Mesenchymal stem cell (in vitro differentiated cells and primary cell): ENCODE measurements at regions not wholly inside any gene's neighbourhood (a gene's known extent, or its start where the extent isn't known, plus 50 kb on each side); places are given as distances from the start of the nearest gene placed in this dataset.

Experiments
- DNase-seq: peaks from one replicate; pipeline ENCODE4 v3.0.0-alpha.2; 2013
- H2AFZ ChIP-seq: one replicate; pipeline ENCODE4 v1.6.1; 2013; ENCODE audit warnings: low read depth, mild to moderate bottlenecking, control low read depth, inconsistent platforms, low read length, moderate library complexity
- H2AK5ac ChIP-seq: 2 replicates; pipeline ENCODE4 v1.6.1; 2013; ENCODE audit warnings: low read length, moderate library complexity, mild to moderate bottlenecking, inconsistent platforms; ENCODE audit not compliant: severe bottlenecking
- H2BK120ac ChIP-seq: one replicate; pipeline ENCODE4 v1.6.1; 2013; ENCODE audit warnings: low read depth, mild to moderate bottlenecking, inconsistent platforms, low read length, moderate library complexity
- H2BK12ac ChIP-seq, 2 experiments: one replicate each; pipeline ENCODE4 v1.6.1; 2013; ENCODE audit warnings: inconsistent platforms in 2 of 2, low read length in 2 of 2, mild to moderate bottlenecking in 2 of 2, moderate library complexity in 2 of 2, control low read depth in 1 of 2
- H2BK15ac ChIP-seq: one replicate; pipeline ENCODE4 v1.6.1; 2013; ENCODE audit warnings: mild to moderate bottlenecking, low read depth, inconsistent platforms; ENCODE audit not compliant: poor library complexity, severe bottlenecking
- H2BK5ac ChIP-seq: 2 replicates; pipeline ENCODE4 v1.6.1; 2013; ENCODE audit warnings: low read depth, mild to moderate bottlenecking, low read length, control low read depth, inconsistent platforms; ENCODE audit not compliant: poor library complexity, severe bottlenecking
- H3K14ac ChIP-seq, 2 experiments: one replicate each; pipeline ENCODE4 v1.6.1; 2013; ENCODE audit warnings: inconsistent platforms in 2 of 2, low read length in 2 of 2, control low read depth in 1 of 2, mild to moderate bottlenecking in 1 of 2, moderate library complexity in 1 of 2
- H3K18ac ChIP-seq, 2 experiments: one replicate each; pipeline ENCODE4 v1.6.1; 2013; ENCODE audit warnings: inconsistent platforms in 2 of 2, low read length in 2 of 2, control low read depth in 1 of 2, low read depth in 1 of 2, mild to moderate bottlenecking in 1 of 2
- H3K23ac ChIP-seq, 2 experiments: one replicate each; pipeline ENCODE4 v1.6.1; 2013; ENCODE audit warnings: inconsistent platforms in 2 of 2, low read length in 2 of 2, mild to moderate bottlenecking in 2 of 2, moderate library complexity in 2 of 2, control low read depth in 1 of 2
- H3K27ac ChIP-seq: 2 replicates; pipeline ENCODE4 v1.5.1; 2013; ENCODE audit warnings: mild to moderate bottlenecking, moderate library complexity, low read length, control low read depth, inconsistent platforms; ENCODE audit not compliant: poor library complexity, severe bottlenecking
- H3K27me3 ChIP-seq, 2 experiments: 2 replicates each; pipeline versions ENCODE4 v1.6.1 to v1.7.0; 2013; ENCODE audit warnings: low read length in 2 of 2, mild to moderate bottlenecking in 2 of 2, moderate library complexity in 2 of 2, control low read depth in 1 of 2, inconsistent platforms in 1 of 2; ENCODE audit not compliant: control insufficient read depth in 1 of 2, insufficient read depth in 1 of 2
- H3K36me3 ChIP-seq, 2 experiments: 2 replicates each; pipeline versions ENCODE4 v1.6.1 to v1.7.0; 2013; ENCODE audit warnings: low read length in 2 of 2, control low read depth in 1 of 2, inconsistent platforms in 1 of 2, low read depth in 1 of 2, mild to moderate bottlenecking in 1 of 2; ENCODE audit not compliant: insufficient read depth in 2 of 2, control insufficient read depth in 1 of 2
- H3K4ac ChIP-seq, 2 experiments: one replicate each; pipeline ENCODE4 v1.6.1; 2013; ENCODE audit warnings: inconsistent platforms in 2 of 2, low read length in 2 of 2, mild to moderate bottlenecking in 2 of 2, moderate library complexity in 2 of 2, control low read depth in 1 of 2, low read depth in 1 of 2
- H3K4me1 ChIP-seq: 2 replicates; pipeline ENCODE4 v1.6.1; 2013; ENCODE audit warnings: low read depth, low read length, control low read depth; ENCODE audit not compliant: control insufficient read depth, insufficient read depth
- H3K4me2 ChIP-seq: 2 replicates; pipeline ENCODE4 v1.6.1; 2013; ENCODE audit warnings: low read length, mild to moderate bottlenecking, inconsistent platforms; ENCODE audit not compliant: poor library complexity, severe bottlenecking
- H3K4me3 ChIP-seq, 2 experiments: 2 replicates each; pipeline versions ENCODE4 v1.5.1 to v1.7.0; 2013; ENCODE audit warnings: low read length in 2 of 2, mild to moderate bottlenecking in 2 of 2, control low read depth in 1 of 2, low read depth in 1 of 2; ENCODE audit not compliant: insufficient read depth in 1 of 2
- H3K79me1 ChIP-seq: replicated peaks from 2 replicates; pipeline ENCODE4 v1.6.1; 2013; ENCODE audit warnings: mild to moderate bottlenecking, control low read depth, low read length, inconsistent platforms; ENCODE audit not compliant: poor library complexity, severe bottlenecking
- H3K9ac ChIP-seq: 2 replicates; pipeline ENCODE4 v1.7.0; 2013; ENCODE audit warnings: mild to moderate bottlenecking, low read length, moderate library complexity
- H3K9me3 ChIP-seq: 2 replicates; pipeline ENCODE4 v1.7.0; 2013; ENCODE audit warnings: mild to moderate bottlenecking, low read length; ENCODE audit not compliant: control insufficient read depth
- H4K8ac ChIP-seq: one replicate; pipeline ENCODE4 v1.6.1; 2013; ENCODE audit warnings: inconsistent platforms, mild to moderate bottlenecking, low read length, moderate library complexity
- H4K91ac ChIP-seq: one replicate; pipeline ENCODE4 v1.6.1; 2013; ENCODE audit warnings: mild to moderate bottlenecking, low read length, inconsistent platforms
- WGBS: methylation state at CpG from one replicate; pipeline ENCODE4 v1.1.7; 2013; ENCODE audit warnings: mixed read lengths; 5-methylcytosine and 5-hydroxymethylcytosine counted together

GRCh38 chr22:19610518-19611253 is 86.5 kb upstream of the CLDN5 start:
- no peaks in the 10 kb centered on the region for H3K9me3 ChIP-seq
- H3K4me2 ChIP-seq = no peak overlapping the region
- H2AFZ ChIP-seq = no peak overlapping the region
- H2AK5ac ChIP-seq = no peak overlapping the region
- H3K27me3 ChIP-seq = peaks cover 37 to 89% of the 10 kb centered on the region in 2 experiments
- H3K14ac ChIP-seq = no peak overlapping the region
- no peak overlapping the region for H3K27ac ChIP-seq
- H3K36me3 ChIP-seq = no peaks in the 10 kb centered on the region
- H2BK15ac ChIP-seq = no peak overlapping the region
- 59% methylated on average over 11 of the region's 14 CpGs for WGBS
- peak overlapping the region in 1 of 2 experiments; percentile 5 for H3K23ac ChIP-seq
- H2BK5ac ChIP-seq = no peak overlapping the region
- H4K91ac ChIP-seq = no peak overlapping the region
- no peak overlapping the region for H3K9ac ChIP-seq
- H2BK120ac ChIP-seq = no peak overlapping the region
- no peak overlapping the region for H4K8ac ChIP-seq
- no peak overlapping the region for H3K4me3 ChIP-seq
- no peak overlapping the region for H3K18ac ChIP-seq
- H3K4ac ChIP-seq = no peak overlapping the region
- no peak for DNase-seq
- H3K79me1 ChIP-seq = no peaks in the 10 kb centered on the region
- H3K4me1 ChIP-seq = no peaks in the 10 kb centered on the region
- no peak overlapping the region for H2BK12ac ChIP-seq

- H4K8ac ChIP-seq = no peak overlapping the region
- no peaks in the 10 kb centered on the region for H3K36me3 ChIP-seq
- WGBS = 88% methylated on average over 13 of the region's 16 CpGs
- no peak overlapping the region for H2BK120ac ChIP-seq
- H2BK12ac ChIP-seq = no peak overlapping the region
- no peak overlapping the region for H3K14ac ChIP-seq
- no peak overlapping the region for H2BK15ac ChIP-seq
- no peak overlapping the region for H3K4me2 ChIP-seq
- H3K79me1 ChIP-seq = no peaks in the 10 kb centered on the region
- H3K27me3 ChIP-seq = peaks cover 36 to 88% of the 10 kb centered on the region in 2 experiments
- no peak overlapping the region for H4K91ac ChIP-seq
- H2AFZ ChIP-seq = no peak overlapping the region
- peak overlapping the region in 1 of 2 experiments; percentile 70 for H3K23ac ChIP-seq
- no peak overlapping the region for H3K27ac ChIP-seq
- no peak overlapping the region for H3K9ac ChIP-seq
- H2AK5ac ChIP-seq = no peak overlapping the region
- H2BK5ac ChIP-seq = no peak overlapping the region
- H3K4me3 ChIP-seq = no peak overlapping the region
- no peak overlapping the region for H3K4ac ChIP-seq
- H3K9me3 ChIP-seq = no peaks in the 10 kb centered on the region
- no peak overlapping the region for H3K18ac ChIP-seq
- no peaks in the 10 kb centered on the region for H3K4me1 ChIP-seq
- no peak for DNase-seq
These were observed 87.4 kb upstream of the CLDN5 start for GRCh38 chr22:19611590-19611989.

GRCh38 chr22:19612866-19613572 is 88.8 kb upstream of the CLDN5 start:
- Histone ChIP-seq H3K27ac (no peak overlapping the region), H2AK5ac (no peak overlapping the region), H3K4me3 (no peak overlapping the region), H3K23ac (no peak overlapping the region), H2BK15ac (no peak overlapping the region), H2BK12ac (no peak overlapping the region), H4K8ac (no peak overlapping the region), H3K27me3 (peaks cover 30 to 85% of the 10 kb centered on the region in 2 experiments), H2AFZ (no peak overlapping the region), H3K79me1 (no peaks in the 10 kb centered on the region), H2BK120ac (no peak overlapping the region), H2BK5ac (no peak overlapping the region), H4K91ac (no peak overlapping the region), H3K9me3 (no peaks in the 10 kb centered on the region), H3K4ac (no peak overlapping the region), H3K14ac (no peak overlapping the region), H3K18ac (no peak overlapping the region), H3K4me1 (no peaks in the 10 kb centered on the region), H3K36me3 (no peaks in the 10 kb centered on the region), H3K4me2 (no peak overlapping the region), H3K9ac (no peak overlapping the region)
- WGBS = 84% methylated on average over 14 of the region's 16 CpGs
- DNase-seq = no peak

GRCh38 chr22:19614536-19614863 is 90.3 kb upstream of the CLDN5 start:
- Histone ChIP-seq H3K27me3 (peaks cover 34 to 85% of the 10 kb centered on the region in 2 experiments), H4K8ac (no peak overlapping the region), H3K36me3 (no peaks in the 10 kb centered on the region), H2AFZ (no peak overlapping the region), H3K14ac (no peak overlapping the region), H3K9me3 (no peaks in the 10 kb centered on the region), H3K27ac (no peak overlapping the region), H3K4me1 (no peaks in the 10 kb centered on the region), H4K91ac (no peak overlapping the region), H2BK120ac (no peak overlapping the region), H3K23ac (no peak overlapping the region), H2BK5ac (no peak overlapping the region), H3K4me2 (no peak overlapping the region), H3K4me3 (no peak overlapping the region), H3K9ac (no peak overlapping the region), H3K79me1 (no peaks in the 10 kb centered on the region), H3K4ac (no peak overlapping the region), H2AK5ac (no peak overlapping the region), H2BK15ac (no peak overlapping the region), H2BK12ac (no peak overlapping the region), H3K18ac (no peak overlapping the region)
- no peak for DNase-seq
- WGBS = no CpG with 5 or more reads among the region's 2 CpGs
